SK-N-DZ (cell line): ENCODE measurements at regions not wholly inside any gene's neighbourhood (a gene's known extent, or its start where the extent isn't known, plus 50 kb on each side); places are given as distances from the start of the nearest gene placed in this dataset.
"Not testable (repeated sequence)": the region's sequence is repeated elsewhere in the genome, so short reads cannot be mapped to it uniquely, and the experiment has no call there.

Experiments
- DNase-seq: peaks from one replicate; pipeline ENCODE4 v3.0.0-alpha.2; 2015; ENCODE audit warnings: low spot score

DNA sequence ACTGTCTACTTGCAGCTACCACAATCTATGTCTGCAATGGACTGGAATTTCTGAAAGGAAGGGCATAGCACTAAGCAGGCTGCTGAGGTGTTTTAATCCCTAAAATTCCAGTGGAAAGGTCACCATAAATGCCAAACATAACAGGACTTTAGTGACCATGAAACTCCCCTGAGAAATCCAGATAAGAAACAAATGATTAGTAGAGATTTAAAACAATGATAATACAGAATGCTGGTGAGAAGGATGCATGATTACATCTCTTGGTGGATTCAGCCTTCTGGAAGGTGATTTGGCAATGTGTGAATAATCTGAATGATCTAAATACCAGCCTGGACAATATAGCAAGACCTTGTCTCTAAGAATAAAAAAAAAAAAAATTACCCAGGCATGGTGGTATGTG lies 475.0 kb upstream of the CBLB start:
- no peak for DNase-seq

DNA sequence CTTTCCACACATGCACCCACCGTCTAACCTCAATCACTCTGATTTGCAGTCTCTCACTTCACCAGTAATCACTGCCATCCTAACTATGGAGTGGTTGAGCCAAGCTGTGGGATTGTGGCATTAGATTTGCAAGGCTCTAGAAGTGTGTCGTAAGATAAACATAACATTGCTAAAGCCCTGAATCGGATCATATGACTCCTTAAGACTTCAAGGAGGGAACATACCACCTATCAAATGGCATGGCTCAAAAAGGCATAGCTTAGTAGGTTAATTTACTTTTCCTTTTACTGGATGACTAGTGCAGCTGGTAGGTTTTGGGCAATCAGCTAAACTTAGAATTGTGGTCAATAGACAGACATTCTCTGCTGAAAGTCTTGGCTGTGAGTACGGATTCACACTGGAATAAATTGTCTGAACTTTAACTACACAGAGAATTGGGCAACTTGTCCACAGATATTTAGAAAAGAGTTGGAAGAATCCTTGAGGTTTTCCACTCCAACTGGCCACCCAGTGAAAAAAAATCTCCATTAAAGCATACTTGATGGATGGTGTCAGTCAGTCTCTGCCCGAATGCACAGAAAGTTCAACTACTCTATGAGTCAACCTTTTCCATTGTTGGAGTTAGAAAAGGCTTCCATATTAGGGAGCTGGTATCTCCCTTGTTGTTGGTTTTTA lies 476.7 kb upstream of the CBLB start:
- DNase-seq = no peak

DNA sequence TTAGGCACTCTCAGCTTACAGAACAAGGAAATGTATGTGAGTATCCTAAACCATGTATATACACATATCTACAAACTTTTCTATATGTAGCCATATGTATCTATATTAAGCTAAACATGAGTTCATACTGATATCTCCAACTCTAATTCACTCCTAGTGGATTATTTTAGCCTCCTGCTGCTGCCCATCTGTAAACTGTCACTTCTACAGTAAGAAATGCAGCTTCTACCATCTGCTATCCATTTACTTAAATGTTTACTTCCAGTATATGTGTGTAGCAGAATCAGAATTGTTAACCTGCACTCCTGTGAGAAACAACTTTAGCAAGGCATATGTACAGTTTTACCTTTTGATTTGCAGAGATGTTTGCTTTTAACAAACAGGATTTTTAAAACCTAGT lies 478.5 kb upstream of the CBLB start:
- no peak for DNase-seq

DNA sequence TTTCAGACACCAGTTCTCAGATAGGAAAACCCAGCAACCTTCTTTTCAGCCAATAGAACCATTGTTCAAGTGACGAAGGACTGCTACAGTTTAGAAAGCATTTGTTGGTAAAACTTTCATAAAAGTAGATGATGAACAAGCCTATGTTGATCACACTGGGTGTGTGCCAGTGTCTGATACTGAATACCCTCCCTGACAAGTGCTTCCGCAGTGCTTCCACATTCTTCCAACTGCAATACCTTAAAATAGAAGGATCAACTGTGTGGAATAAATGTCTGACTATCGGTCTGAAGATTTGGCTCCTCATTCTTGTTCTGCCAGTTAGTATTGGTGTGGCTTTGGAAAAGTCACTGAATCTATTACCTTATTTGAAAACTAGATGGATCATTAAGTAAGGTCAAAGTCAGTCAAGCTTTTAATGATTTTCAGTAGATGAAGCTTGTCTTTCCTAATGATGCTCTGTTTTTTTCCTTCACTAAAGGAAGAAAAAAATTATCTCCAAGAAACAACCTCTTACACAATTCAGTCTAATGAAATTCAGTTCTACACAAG lies 479.4 kb upstream of the CBLB start:
- no peak for DNase-seq

- peak; percentile 35 for DNase-seq
These were observed 480.5 kb upstream of the CBLB start for GRCh38 chr3:106349191-106349881.

- no peak for DNase-seq
These were observed 487.1 kb upstream of the CBLB start for GRCh38 chr3:106355873-106356272.

- DNase-seq = no peak
These were observed 490.9 kb upstream of the CBLB start for GRCh38 chr3:106359692-106360091.

- not testable (repeated sequence) for DNase-seq
These were observed 492.1 kb upstream of the CBLB start for GRCh38 chr3:106360901-106361300.

DNA sequence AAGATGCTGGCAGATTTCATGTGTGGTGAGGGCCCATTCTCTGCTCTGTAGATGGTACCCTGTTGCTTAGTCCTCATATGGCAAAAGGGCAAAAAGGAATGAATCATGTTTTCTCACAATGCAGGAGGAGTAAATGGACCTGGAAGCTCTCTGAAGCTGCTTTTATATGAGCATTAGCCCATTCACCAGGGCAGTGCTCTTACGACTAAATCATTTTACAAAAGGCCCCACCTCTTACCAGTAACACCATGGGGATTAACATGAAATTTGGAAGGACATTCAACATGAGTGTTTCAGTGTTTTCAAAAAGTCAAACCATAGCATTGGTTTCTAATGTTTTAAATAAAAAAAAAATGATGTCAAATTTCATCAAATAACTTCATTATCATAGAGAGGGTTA lies 495.7 kb upstream of the CBLB start:
- DNase-seq = no peak

- no peak for DNase-seq
These were observed 496.4 kb upstream of the CBLB start for GRCh38 chr3:106365061-106365691.

- no peak for DNase-seq
These were observed 497.5 kb upstream of the CBLB start for GRCh38 chr3:106366352-106366751.

GRCh38 chr3:106367496-106367895 lies 498.7 kb upstream of the CBLB start:
- no peak for DNase-seq

GRCh38 chr3:106371221-106371970 lies 502.6 kb upstream of the CBLB start:
- DNase-seq = peak; percentile 24

- no peak for DNase-seq
These were observed 503.4 kb upstream of the CBLB start for GRCh38 chr3:106371971-106372805.

- DNase-seq = no peak
These were observed 504.0 kb upstream of the CBLB start for GRCh38 chr3:106372806-106373190.

GRCh38 chr3:106376016-106376570 lies 507.3 kb upstream of the CBLB start:
- no peak for DNase-seq

DNA sequence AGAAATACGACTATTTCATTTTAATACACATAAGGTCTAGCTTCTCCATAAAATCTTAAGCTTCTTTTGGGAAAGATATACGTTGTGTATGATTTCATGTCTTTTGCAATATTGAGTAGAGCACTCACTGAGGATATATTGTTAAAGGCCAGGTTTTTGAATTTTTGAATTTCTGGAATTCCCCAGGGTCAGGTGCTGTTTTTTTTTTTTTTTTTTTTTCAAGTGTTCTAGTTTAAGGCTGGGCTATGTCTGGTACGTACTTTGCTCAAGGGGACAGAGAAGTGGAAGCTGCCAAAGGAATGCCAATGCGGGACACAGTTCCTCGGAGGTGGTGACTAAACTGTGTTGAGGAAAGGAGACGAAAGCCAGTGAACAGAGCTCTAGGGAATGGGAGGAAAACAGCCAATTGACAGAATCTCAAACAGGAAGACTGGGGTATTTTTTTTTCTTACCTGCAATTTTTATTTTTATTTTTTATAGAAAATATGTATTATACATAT lies 510.5 kb upstream of the CBLB start:
- no peak for DNase-seq

- no peak for DNase-seq
These were observed 511.4 kb upstream of the CBLB start for GRCh38 chr3:106380232-106380631.

DNA sequence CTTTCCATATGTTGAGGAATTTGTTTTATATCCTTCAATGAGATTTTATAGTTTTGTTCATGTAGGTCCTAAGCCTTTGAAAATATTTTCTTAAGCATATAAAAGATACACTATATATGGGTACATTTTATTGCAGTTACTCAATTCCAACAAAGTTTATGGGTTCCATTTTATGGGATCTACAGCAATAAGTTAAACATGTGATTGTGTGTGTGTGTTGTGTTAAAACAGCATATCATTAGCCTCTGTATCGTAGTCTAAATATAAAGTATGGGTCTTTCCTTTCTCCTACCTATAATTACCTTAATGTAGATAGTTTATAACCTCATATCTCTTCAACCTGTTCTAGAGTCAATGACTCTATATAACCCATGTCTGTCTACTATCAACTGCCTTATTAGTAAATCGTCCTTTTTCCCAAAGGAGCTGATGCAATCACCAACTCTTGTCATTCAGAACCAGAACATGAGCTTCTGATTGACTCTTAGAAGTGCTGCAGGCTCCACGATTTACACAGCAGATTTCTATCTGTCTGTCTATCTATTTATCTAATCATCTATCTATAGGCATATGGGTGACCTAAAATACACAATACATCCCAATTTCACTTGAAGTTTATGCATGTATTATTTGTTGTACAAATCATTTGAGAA lies 512.6 kb upstream of the CBLB start:
- peak; percentile 80 for DNase-seq

- no peak for DNase-seq
These were observed 513.1 kb upstream of the CBLB start for GRCh38 chr3:106381939-106382335.
